ENCODE measurements at regions not wholly inside any gene's neighbourhood (a gene's known extent, or its start where the extent isn't known, plus 50 kb on each side); places are given as distances from the start of the nearest gene placed in this dataset.

DNA sequence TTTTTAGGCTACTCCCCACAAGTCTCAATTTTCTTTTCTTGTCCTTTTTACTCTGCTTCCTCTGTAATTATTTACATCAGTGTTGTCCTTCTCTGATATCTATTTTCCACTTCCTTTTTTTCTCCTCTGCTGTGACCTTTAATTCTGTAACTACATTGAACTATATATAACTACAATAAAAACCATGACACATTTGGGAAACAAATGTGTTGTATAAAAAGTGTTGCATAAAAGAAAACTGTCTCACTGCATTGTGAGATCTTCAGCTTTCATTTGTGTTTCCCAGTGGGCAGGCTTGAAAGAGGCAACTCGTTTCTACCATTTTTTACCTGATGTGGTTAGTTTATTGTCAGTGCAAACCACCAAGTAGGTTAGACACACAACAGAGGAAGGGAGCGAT lies 483.9 kb upstream of the NRP1 start:
- TF ChIP-seq, protein P1, sequence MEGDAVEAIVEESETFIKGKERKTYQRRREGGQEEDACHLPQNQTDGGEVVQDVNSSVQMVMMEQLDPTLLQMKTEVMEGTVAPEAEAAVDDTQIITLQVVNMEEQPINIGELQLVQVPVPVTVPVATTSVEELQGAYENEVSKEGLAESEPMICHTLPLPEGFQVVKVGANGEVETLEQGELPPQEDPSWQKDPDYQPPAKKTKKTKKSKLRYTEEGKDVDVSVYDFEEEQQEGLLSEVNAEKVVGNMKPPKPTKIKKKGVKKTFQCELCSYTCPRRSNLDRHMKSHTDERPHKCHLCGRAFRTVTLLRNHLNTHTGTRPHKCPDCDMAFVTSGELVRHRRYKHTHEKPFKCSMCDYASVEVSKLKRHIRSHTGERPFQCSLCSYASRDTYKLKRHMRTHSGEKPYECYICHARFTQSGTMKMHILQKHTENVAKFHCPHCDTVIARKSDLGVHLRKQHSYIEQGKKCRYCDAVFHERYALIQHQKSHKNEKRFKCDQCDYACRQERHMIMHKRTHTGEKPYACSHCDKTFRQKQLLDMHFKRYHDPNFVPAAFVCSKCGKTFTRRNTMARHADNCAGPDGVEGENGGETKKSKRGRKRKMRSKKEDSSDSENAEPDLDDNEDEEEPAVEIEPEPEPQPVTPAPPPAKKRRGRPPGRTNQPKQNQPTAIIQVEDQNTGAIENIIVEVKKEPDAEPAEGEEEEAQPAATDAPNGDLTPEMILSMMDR (IDR thresholded peaks at IDR 0.05): no peak
- no peak for TF ChIP-seq EZH2 (IDR thresholded peaks at IDR 0.05; ENCODE audit: borderline replicate concordance, insufficient read depth, low read depth, low read length, poor library complexity, severe bottlenecking)

Measured in B cell (primary cell).